PC-3 (cell line): ENCODE measurements at regions not wholly inside any gene's neighbourhood (a gene's known extent, or its start where the extent isn't known, plus 50 kb on each side); places are given as distances from the start of the nearest gene placed in this dataset.

Source experiments
- EZH2 ChIP-seq: fragments of 300-600 bp; sonication (generic); IDR thresholded peaks from one replicate; pipeline ENCODE4 v1.6.1; 2017; ENCODE audit warnings: antibody characterized with exemption, mild to moderate bottlenecking, low read length; ENCODE audit not compliant: unreplicated experiment
- EZH2phosphoT487 ChIP-seq: fragments of 300-600 bp; sonication (generic); IDR thresholded peaks from 2 replicates; pipeline ENCODE4 v1.6.1; 2018; ENCODE audit warnings: mild to moderate bottlenecking, antibody characterized with exemption, low read length, borderline replicate concordance
- TF ChIP-seq, protein P1 (sequence below): fragments of 300-600 bp; sonication (generic); conservative IDR thresholded peaks from 2 replicates; pipeline ENCODE4 v1.5.1; 2017; ENCODE audit warnings: antibody characterized with exemption, low read depth, mild to moderate bottlenecking, low read length

DNA sequence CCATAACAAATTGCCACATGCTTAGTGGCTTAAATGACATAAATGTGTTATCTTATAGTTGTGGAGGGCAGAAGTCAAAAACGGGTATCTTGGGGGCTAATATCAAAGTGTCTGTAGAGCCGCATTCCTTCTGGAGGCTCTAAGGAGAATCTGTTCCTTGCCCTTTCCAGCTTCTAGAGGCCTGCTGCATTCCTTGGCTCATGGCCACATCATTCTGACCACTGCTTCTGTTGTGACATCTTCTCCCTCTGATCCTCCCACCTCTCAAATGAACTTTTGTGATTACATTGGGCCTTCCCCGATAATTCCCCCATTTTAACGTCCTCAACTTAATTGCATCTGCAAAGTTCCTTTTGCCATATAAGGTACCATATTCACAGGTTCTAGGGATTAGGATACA, 76.1 kb downstream of the CYP26A1 start:
- TF ChIP-seq, protein P1, sequence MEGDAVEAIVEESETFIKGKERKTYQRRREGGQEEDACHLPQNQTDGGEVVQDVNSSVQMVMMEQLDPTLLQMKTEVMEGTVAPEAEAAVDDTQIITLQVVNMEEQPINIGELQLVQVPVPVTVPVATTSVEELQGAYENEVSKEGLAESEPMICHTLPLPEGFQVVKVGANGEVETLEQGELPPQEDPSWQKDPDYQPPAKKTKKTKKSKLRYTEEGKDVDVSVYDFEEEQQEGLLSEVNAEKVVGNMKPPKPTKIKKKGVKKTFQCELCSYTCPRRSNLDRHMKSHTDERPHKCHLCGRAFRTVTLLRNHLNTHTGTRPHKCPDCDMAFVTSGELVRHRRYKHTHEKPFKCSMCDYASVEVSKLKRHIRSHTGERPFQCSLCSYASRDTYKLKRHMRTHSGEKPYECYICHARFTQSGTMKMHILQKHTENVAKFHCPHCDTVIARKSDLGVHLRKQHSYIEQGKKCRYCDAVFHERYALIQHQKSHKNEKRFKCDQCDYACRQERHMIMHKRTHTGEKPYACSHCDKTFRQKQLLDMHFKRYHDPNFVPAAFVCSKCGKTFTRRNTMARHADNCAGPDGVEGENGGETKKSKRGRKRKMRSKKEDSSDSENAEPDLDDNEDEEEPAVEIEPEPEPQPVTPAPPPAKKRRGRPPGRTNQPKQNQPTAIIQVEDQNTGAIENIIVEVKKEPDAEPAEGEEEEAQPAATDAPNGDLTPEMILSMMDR: no peak
- TF ChIP-seq EZH2 (no peak), EZH2phosphoT487 (no peak)
